Osteocyte (in vitro differentiated cells): ENCODE measurements at regions not wholly inside any gene's neighbourhood (a gene's known extent, or its start where the extent isn't known, plus 50 kb on each side); places are given as distances from the start of the nearest gene placed in this dataset.

ENCODE experiments used
- DNase-seq: peaks from one replicate; pipeline ENCODE4 v3.0.0; 2021; ENCODE audit warnings: mixed read lengths; ENCODE audit not compliant: unreplicated experiment; ENCODE audit errors: extremely low spot score
- H3K27ac Mint-ChIP-seq: one replicate; pipeline ENCODE4 v1.8.0; 2021; ENCODE audit warnings: mild to moderate bottlenecking, mixed read lengths; ENCODE audit not compliant: unreplicated experiment
- H3K27me3 Mint-ChIP-seq: one replicate; pipeline ENCODE4 v1.8.0; 2021; ENCODE audit warnings: mixed read lengths; ENCODE audit not compliant: unreplicated experiment
- H3K36me3 Mint-ChIP-seq: one replicate; pipeline ENCODE4 v1.8.0; 2021; ENCODE audit warnings: mixed read lengths; ENCODE audit not compliant: unreplicated experiment
- H3K4me1 Mint-ChIP-seq: one replicate; pipeline ENCODE4 v1.8.0; 2021; ENCODE audit warnings: mixed read lengths; ENCODE audit not compliant: unreplicated experiment
- H3K4me3 Mint-ChIP-seq: one replicate; pipeline ENCODE4 v1.8.0; 2021; ENCODE audit warnings: mild to moderate bottlenecking, moderate library complexity, mixed read lengths; ENCODE audit not compliant: unreplicated experiment
- H3K9me3 Mint-ChIP-seq: one replicate; pipeline ENCODE4 v1.8.0; 2021; ENCODE audit warnings: mixed read lengths; ENCODE audit not compliant: unreplicated experiment
- CTCF ChIP-seq: fragments of 200-600 bp; sonication (generic); IDR thresholded peaks from 2 replicates; pipeline ENCODE4 v1.5.0; 2021; ENCODE audit warnings: antibody characterized with exemption, mild to moderate bottlenecking, moderate library complexity

DNA sequence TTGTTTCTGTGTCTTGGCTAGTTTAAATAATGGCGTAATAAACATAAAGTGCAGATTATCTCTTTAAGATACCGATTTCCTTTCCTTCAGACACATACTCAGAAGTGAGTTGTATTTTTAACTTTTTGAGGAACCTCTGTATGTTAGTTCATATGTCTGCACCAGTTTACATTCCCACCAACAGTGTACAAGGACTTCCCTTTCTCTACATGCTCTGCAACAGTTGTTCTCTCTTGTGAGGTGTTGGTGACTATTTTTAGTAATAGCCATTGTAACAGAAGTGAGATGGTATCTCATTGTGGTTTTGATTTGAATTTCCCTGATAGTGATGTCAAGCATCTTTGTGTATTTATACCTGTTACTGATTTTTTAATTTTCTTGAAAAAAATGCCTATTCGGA, 418.6 kb downstream of the UQCRFS1 start:
- no peak for TF ChIP-seq CTCF
- no peak for DNase-seq
- Mint-ChIP-seq H3K27ac (no peak overlapping the region), H3K4me3 (no peak overlapping the region), H3K4me1 (peaks cover 2% of the 10 kb centered on the region), H3K27me3 (peaks cover 31% of the 10 kb centered on the region), H3K9me3 (peaks cover 9% of the 10 kb centered on the region), H3K36me3 (no peaks in the 10 kb centered on the region)

- no peak for TF ChIP-seq CTCF
- H3K27me3 Mint-ChIP-seq = peaks cover 31% of the 10 kb centered on the region
- peaks cover 2% of the 10 kb centered on the region for H3K4me1 Mint-ChIP-seq
- peaks cover 4% of the 10 kb centered on the region for H3K9me3 Mint-ChIP-seq
- no peak overlapping the region for H3K27ac Mint-ChIP-seq
- H3K4me3 Mint-ChIP-seq = no peak overlapping the region
- no peak for DNase-seq
- H3K36me3 Mint-ChIP-seq = no peaks in the 10 kb centered on the region
Measured at GRCh38 chr19:28793391-28794168, 419.4 kb downstream of the UQCRFS1 start.

DNA sequence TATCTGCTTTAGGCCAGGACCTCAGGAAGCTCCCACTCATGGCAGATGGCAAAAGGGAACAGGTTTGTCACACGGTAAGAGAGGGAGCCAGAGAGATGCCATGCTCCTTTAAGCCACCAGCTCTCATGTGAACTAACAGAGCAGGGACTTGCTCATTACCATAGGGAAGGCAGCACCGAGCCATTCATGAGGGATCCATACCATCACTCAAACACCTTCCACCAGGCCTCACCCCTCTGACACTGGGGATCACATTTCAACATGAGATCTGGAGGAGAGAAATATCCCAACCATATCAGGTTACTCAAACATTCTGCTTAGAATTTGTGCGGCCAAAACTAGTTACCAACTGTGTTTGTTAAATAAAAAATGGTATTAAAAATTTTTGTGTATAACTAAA, 427.0 kb downstream of the UQCRFS1 start:
- no peak overlapping the region for H3K27ac Mint-ChIP-seq
- no peaks in the 10 kb centered on the region for H3K36me3 Mint-ChIP-seq

DNA sequence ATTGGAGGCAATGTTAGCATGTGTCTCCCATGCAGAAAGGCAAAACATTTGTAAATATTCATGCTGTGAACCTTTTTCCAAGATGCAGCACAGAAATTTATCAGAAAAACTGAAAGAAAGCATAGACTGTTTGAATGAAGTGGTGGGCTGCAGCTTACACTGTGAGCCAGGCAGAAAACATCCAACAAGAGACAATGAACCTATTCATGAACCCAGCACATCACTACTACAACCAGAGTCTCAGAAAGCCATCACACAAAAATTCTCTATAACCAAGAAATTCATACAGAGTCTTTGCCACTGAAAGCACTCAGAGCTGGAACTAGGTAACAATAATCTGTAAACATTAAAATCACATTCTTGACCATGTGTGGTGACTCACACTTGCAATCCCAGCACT, 448.9 kb downstream of the UQCRFS1 start:
- Mint-ChIP-seq H3K36me3 (no peaks in the 10 kb centered on the region), H3K9me3 (peaks cover 19% of the 10 kb centered on the region), H3K27ac (no peak overlapping the region), H3K27me3 (no peaks in the 10 kb centered on the region), H3K4me3 (no peak overlapping the region), H3K4me1 (no peaks in the 10 kb centered on the region)
- no peak for TF ChIP-seq CTCF
- no peak for DNase-seq

More for the DNA sequence above, 427.0 kb downstream of the UQCRFS1 start:
- DNase-seq = no peak
- H3K9me3 Mint-ChIP-seq = peaks cover 25% of the 10 kb centered on the region
- TF ChIP-seq CTCF = no peak
- H3K4me1 Mint-ChIP-seq = no peaks in the 10 kb centered on the region
- H3K4me3 Mint-ChIP-seq = no peak overlapping the region
- H3K27me3 Mint-ChIP-seq = no peaks in the 10 kb centered on the region

- Mint-ChIP-seq H3K4me3 (no peak overlapping the region), H3K4me1 (no peaks in the 10 kb centered on the region), H3K27me3 (peaks cover 27% of the 10 kb centered on the region), H3K36me3 (no peaks in the 10 kb centered on the region), H3K27ac (no peak overlapping the region), H3K9me3 (no peaks in the 10 kb centered on the region)
- DNase-seq = no peak
- TF ChIP-seq CTCF = no peak
Measured at GRCh38 chr19:28746478-28746877, 466.5 kb downstream of the UQCRFS1 start.
